Mesenchymal stem cell (in vitro differentiated cells and primary cell): ENCODE measurements at regions not wholly inside any gene's neighbourhood (a gene's known extent, or its start where the extent isn't known, plus 50 kb on each side); places are given as distances from the start of the nearest gene placed in this dataset.

ENCODE experiments used
- DNase-seq: peaks from one replicate; pipeline ENCODE4 v3.0.0-alpha.2; 2013
- H2AFZ ChIP-seq: one replicate; pipeline ENCODE4 v1.6.1; 2013; ENCODE audit warnings: low read depth, mild to moderate bottlenecking, control low read depth, inconsistent platforms, low read length, moderate library complexity
- H2AK5ac ChIP-seq: 2 replicates; pipeline ENCODE4 v1.6.1; 2013; ENCODE audit warnings: low read length, moderate library complexity, mild to moderate bottlenecking, inconsistent platforms; ENCODE audit not compliant: severe bottlenecking
- H2BK120ac ChIP-seq: one replicate; pipeline ENCODE4 v1.6.1; 2013; ENCODE audit warnings: low read depth, mild to moderate bottlenecking, inconsistent platforms, low read length, moderate library complexity
- H2BK12ac ChIP-seq, 2 experiments: one replicate each; pipeline ENCODE4 v1.6.1; 2013; ENCODE audit warnings: inconsistent platforms in 2 of 2, low read length in 2 of 2, mild to moderate bottlenecking in 2 of 2, moderate library complexity in 2 of 2, control low read depth in 1 of 2
- H2BK15ac ChIP-seq: one replicate; pipeline ENCODE4 v1.6.1; 2013; ENCODE audit warnings: mild to moderate bottlenecking, low read depth, inconsistent platforms; ENCODE audit not compliant: poor library complexity, severe bottlenecking
- H2BK5ac ChIP-seq: 2 replicates; pipeline ENCODE4 v1.6.1; 2013; ENCODE audit warnings: low read depth, mild to moderate bottlenecking, low read length, control low read depth, inconsistent platforms; ENCODE audit not compliant: poor library complexity, severe bottlenecking
- H3K14ac ChIP-seq, 2 experiments: one replicate each; pipeline ENCODE4 v1.6.1; 2013; ENCODE audit warnings: inconsistent platforms in 2 of 2, low read length in 2 of 2, control low read depth in 1 of 2, mild to moderate bottlenecking in 1 of 2, moderate library complexity in 1 of 2
- H3K18ac ChIP-seq, 2 experiments: one replicate each; pipeline ENCODE4 v1.6.1; 2013; ENCODE audit warnings: inconsistent platforms in 2 of 2, low read length in 2 of 2, control low read depth in 1 of 2, low read depth in 1 of 2, mild to moderate bottlenecking in 1 of 2
- H3K23ac ChIP-seq, 2 experiments: one replicate each; pipeline ENCODE4 v1.6.1; 2013; ENCODE audit warnings: inconsistent platforms in 2 of 2, low read length in 2 of 2, mild to moderate bottlenecking in 2 of 2, moderate library complexity in 2 of 2, control low read depth in 1 of 2
- H3K27ac ChIP-seq: 2 replicates; pipeline ENCODE4 v1.5.1; 2013; ENCODE audit warnings: mild to moderate bottlenecking, moderate library complexity, low read length, control low read depth, inconsistent platforms; ENCODE audit not compliant: poor library complexity, severe bottlenecking
- H3K27me3 ChIP-seq, 2 experiments: 2 replicates each; pipeline versions ENCODE4 v1.6.1 to v1.7.0; 2013; ENCODE audit warnings: low read length in 2 of 2, mild to moderate bottlenecking in 2 of 2, moderate library complexity in 2 of 2, control low read depth in 1 of 2, inconsistent platforms in 1 of 2; ENCODE audit not compliant: control insufficient read depth in 1 of 2, insufficient read depth in 1 of 2
- H3K36me3 ChIP-seq, 2 experiments: 2 replicates each; pipeline versions ENCODE4 v1.6.1 to v1.7.0; 2013; ENCODE audit warnings: low read length in 2 of 2, control low read depth in 1 of 2, inconsistent platforms in 1 of 2, low read depth in 1 of 2, mild to moderate bottlenecking in 1 of 2; ENCODE audit not compliant: insufficient read depth in 2 of 2, control insufficient read depth in 1 of 2
- H3K4ac ChIP-seq, 2 experiments: one replicate each; pipeline ENCODE4 v1.6.1; 2013; ENCODE audit warnings: inconsistent platforms in 2 of 2, low read length in 2 of 2, mild to moderate bottlenecking in 2 of 2, moderate library complexity in 2 of 2, control low read depth in 1 of 2, low read depth in 1 of 2
- H3K4me1 ChIP-seq: 2 replicates; pipeline ENCODE4 v1.6.1; 2013; ENCODE audit warnings: low read depth, low read length, control low read depth; ENCODE audit not compliant: control insufficient read depth, insufficient read depth
- H3K4me2 ChIP-seq: 2 replicates; pipeline ENCODE4 v1.6.1; 2013; ENCODE audit warnings: low read length, mild to moderate bottlenecking, inconsistent platforms; ENCODE audit not compliant: poor library complexity, severe bottlenecking
- H3K4me3 ChIP-seq, 2 experiments: 2 replicates each; pipeline versions ENCODE4 v1.5.1 to v1.7.0; 2013; ENCODE audit warnings: low read length in 2 of 2, mild to moderate bottlenecking in 2 of 2, control low read depth in 1 of 2, low read depth in 1 of 2; ENCODE audit not compliant: insufficient read depth in 1 of 2
- H3K79me1 ChIP-seq: replicated peaks from 2 replicates; pipeline ENCODE4 v1.6.1; 2013; ENCODE audit warnings: mild to moderate bottlenecking, control low read depth, low read length, inconsistent platforms; ENCODE audit not compliant: poor library complexity, severe bottlenecking
- H3K9ac ChIP-seq: 2 replicates; pipeline ENCODE4 v1.7.0; 2013; ENCODE audit warnings: mild to moderate bottlenecking, low read length, moderate library complexity
- H3K9me3 ChIP-seq: 2 replicates; pipeline ENCODE4 v1.7.0; 2013; ENCODE audit warnings: mild to moderate bottlenecking, low read length; ENCODE audit not compliant: control insufficient read depth
- H4K8ac ChIP-seq: one replicate; pipeline ENCODE4 v1.6.1; 2013; ENCODE audit warnings: inconsistent platforms, mild to moderate bottlenecking, low read length, moderate library complexity
- H4K91ac ChIP-seq: one replicate; pipeline ENCODE4 v1.6.1; 2013; ENCODE audit warnings: mild to moderate bottlenecking, low read length, inconsistent platforms
- WGBS: methylation state at CpG from one replicate; pipeline ENCODE4 v1.1.7; 2013; ENCODE audit warnings: mixed read lengths; 5-methylcytosine and 5-hydroxymethylcytosine counted together

GRCh38 chr16:86088816-86089215, 189.9 kb downstream of the IRF8 start:
- peaks cover 0 to 50% of the 10 kb centered on the region in 2 experiments for H3K27me3 ChIP-seq
- H3K4me1 ChIP-seq, result no peaks in the 10 kb centered on the region
- no peak for DNase-seq
- peak overlapping the region in 1 of 2 experiments; percentile 85 for H2BK12ac ChIP-seq
- H3K23ac ChIP-seq, result no peak overlapping the region
- H3K4me2 ChIP-seq, result no peak overlapping the region
- no peaks in the 10 kb centered on the region for H3K36me3 ChIP-seq
- no peak overlapping the region for H3K18ac ChIP-seq
- H2AK5ac ChIP-seq, result no peak overlapping the region
- no peak overlapping the region for H3K9ac ChIP-seq
- no peak overlapping the region for H2BK120ac ChIP-seq
- H3K9me3 ChIP-seq, result no peaks in the 10 kb centered on the region
- no peak overlapping the region for H2AFZ ChIP-seq
- H2BK5ac ChIP-seq, result no peak overlapping the region
- whole genome bisulfite sequencing, result 93% methylated on average over 9 of the region's 9 CpGs
- no peak overlapping the region for H3K4me3 ChIP-seq
- H2BK15ac ChIP-seq, result no peak overlapping the region
- no peak overlapping the region for H4K8ac ChIP-seq
- no peak overlapping the region for H3K27ac ChIP-seq
- H4K91ac ChIP-seq, result no peak overlapping the region
- no peak overlapping the region for H3K4ac ChIP-seq
- H3K14ac ChIP-seq, result no peak overlapping the region
- no peaks in the 10 kb centered on the region for H3K79me1 ChIP-seq

- Histone ChIP-seq H2AFZ (no peak overlapping the region), H3K27me3 (peaks cover 0 to 44% of the 10 kb centered on the region in 2 experiments), H2BK5ac (no peak overlapping the region), H3K79me1 (no peaks in the 10 kb centered on the region), H3K36me3 (no peaks in the 10 kb centered on the region), H2BK120ac (no peak overlapping the region), H3K14ac (no peak overlapping the region), H3K4me1 (no peaks in the 10 kb centered on the region), H3K27ac (no peak overlapping the region), H3K4ac (peak overlapping the region in 1 of 2 experiments; percentile 24), H2AK5ac (no peak overlapping the region), H4K91ac (peak overlapping the region; percentile 62), H3K18ac (no peak overlapping the region), H3K23ac (no peak overlapping the region), H3K4me2 (no peak overlapping the region), H3K9me3 (no peaks in the 10 kb centered on the region), H2BK15ac (no peak overlapping the region), H2BK12ac (no peak overlapping the region), H4K8ac (peak overlapping the region; percentile 73), H3K9ac (no peak overlapping the region), H3K4me3 (no peak overlapping the region)
- DNase-seq, result no peak
- 84% methylated on average over 11 of the region's 14 CpGs for WGBS
These were observed 190.5 kb downstream of the IRF8 start for GRCh38 chr16:86089334-86089900.

- Histone ChIP-seq H3K79me1 (no peaks in the 10 kb centered on the region), H3K27me3 (peaks cover 0 to 43% of the 10 kb centered on the region in 2 experiments), H3K27ac (no peak overlapping the region), H3K36me3 (no peaks in the 10 kb centered on the region), H2AFZ (no peak overlapping the region), H2BK15ac (no peak overlapping the region), H2BK120ac (no peak overlapping the region), H2BK12ac (no peak overlapping the region), H3K9me3 (no peaks in the 10 kb centered on the region), H3K18ac (peak overlapping the region; percentile 41 to 68), H3K9ac (no peak overlapping the region), H3K4me2 (no peak overlapping the region), H3K4me1 (no peaks in the 10 kb centered on the region), H2BK5ac (no peak overlapping the region), H3K4me3 (no peak overlapping the region), H3K23ac (no peak overlapping the region), H3K14ac (peak overlapping the region in 1 of 2 experiments; percentile 7), H3K4ac (peak overlapping the region; percentile 7 to 13), H2AK5ac (no peak overlapping the region), H4K91ac (peak overlapping the region; percentile 62), H4K8ac (peak overlapping the region; percentile 73)
- 56% methylated on average over 5 of the region's 5 CpGs for WGBS
- DNase-seq, result no peak
These were observed 191.0 kb downstream of the IRF8 start for GRCh38 chr16:86089991-86090390.

GRCh38 chr16:86090461-86091170, 191.7 kb downstream of the IRF8 start:
- H2AK5ac ChIP-seq, result no peak overlapping the region
- no peak overlapping the region for H3K4ac ChIP-seq
- 21% methylated on average over 9 of the region's 9 CpGs for WGBS
- peak overlapping the region in 1 of 2 experiments; percentile 15 for H2BK12ac ChIP-seq
- no peak overlapping the region for H3K27ac ChIP-seq
- no peak overlapping the region for H3K4me3 ChIP-seq
- H3K14ac ChIP-seq, result no peak overlapping the region
- no peak overlapping the region for H3K4me2 ChIP-seq
- H2BK5ac ChIP-seq, result no peak overlapping the region
- no peak overlapping the region for H2BK120ac ChIP-seq
- H4K91ac ChIP-seq, result peak overlapping the region; percentile 40
- H2AFZ ChIP-seq, result no peak overlapping the region
- no peaks in the 10 kb centered on the region for H3K36me3 ChIP-seq
- DNase-seq, result no peak
- no peak overlapping the region for H3K23ac ChIP-seq
- H3K4me1 ChIP-seq, result no peaks in the 10 kb centered on the region
- H4K8ac ChIP-seq, result peak overlapping the region; percentile 71
- H3K79me1 ChIP-seq, result no peaks in the 10 kb centered on the region
- no peak overlapping the region for H3K9ac ChIP-seq
- peaks cover 0 to 43% of the 10 kb centered on the region in 2 experiments for H3K27me3 ChIP-seq
- peak overlapping the region; percentile 63 for H2BK15ac ChIP-seq
- no peaks in the 10 kb centered on the region for H3K9me3 ChIP-seq
- peak overlapping the region; percentile 41 to 86 for H3K18ac ChIP-seq
